DLD1 (cell line): ENCODE measurements at regions not wholly inside any gene's neighbourhood (a gene's known extent, or its start where the extent isn't known, plus 50 kb on each side); places are given as distances from the start of the nearest gene placed in this dataset.

ENCODE experiments used
- in situ Hi-C: cut with HindIII; loops from 2 replicates; pipeline ENCODE4 v1.10.0; 2017; ENCODE audit warnings: low sequenced_read_pairs

- in situ Hi-C loops: no loop called here
Measured at GRCh38 chr3:194832346-194833104, 146.8 kb downstream of the FAM43A start.

GRCh38 chr3:194833114-194833910 lies 147.6 kb downstream of the FAM43A start:
- in situ Hi-C loops: no loop called here

GRCh38 chr3:194836661-194837060 lies 151.0 kb downstream of the FAM43A start:
- in situ Hi-C loops: no loop called here

GRCh38 chr3:194837457-194838127 lies 151.9 kb downstream of the FAM43A start:
- in situ Hi-C loops: no loop called here

GRCh38 chr3:194838236-194838635 lies 152.6 kb downstream of the FAM43A start:
- in situ Hi-C loops: no loop called here

- in situ Hi-C loops: no loop called here
Measured at GRCh38 chr3:194840661-194841514, 155.2 kb downstream of the FAM43A start.

- in situ Hi-C loops: no loop called here
Measured at GRCh38 chr3:194841515-194841841, 155.8 kb downstream of the FAM43A start.

- in situ Hi-C loops: no loop called here
Measured at GRCh38 chr3:194843556-194843955, 157.9 kb downstream of the FAM43A start.

GRCh38 chr3:194844046-194844445 lies 158.4 kb downstream of the FAM43A start:
- in situ Hi-C loops: no loop called here

GRCh38 chr3:194849166-194849875 lies 163.6 kb downstream of the FAM43A start:
- in situ Hi-C loops: no loop called here

GRCh38 chr3:194851254-194851653 lies 165.6 kb downstream of the FAM43A start:
- in situ Hi-C loops: no loop called here

GRCh38 chr3:194851941-194852340 lies 166.3 kb downstream of the FAM43A start:
- in situ Hi-C loops: no loop called here

GRCh38 chr3:194852345-194852744 lies 166.7 kb downstream of the FAM43A start:
- in situ Hi-C loops: no loop called here

GRCh38 chr3:194852831-194853508 lies 167.3 kb downstream of the FAM43A start:
- in situ Hi-C loops: no loop called here

- in situ Hi-C loops: no loop called here
Measured at GRCh38 chr3:194854206-194854605, 168.5 kb downstream of the FAM43A start.

- in situ Hi-C loops: no loop called here
Measured at GRCh38 chr3:194854659-194855390, 169.1 kb downstream of the FAM43A start.

GRCh38 chr3:194856296-194856695 lies 170.6 kb downstream of the FAM43A start:
- in situ Hi-C loops: no loop called here

- in situ Hi-C loops: no loop called here
Measured at GRCh38 chr3:194857469-194858113, 171.9 kb downstream of the FAM43A start.
